22Rv1 (cell line): ENCODE measurements at regions not wholly inside any gene's neighbourhood (a gene's known extent, or its start where the extent isn't known, plus 50 kb on each side); places are given as distances from the start of the nearest gene placed in this dataset.

Experiments
- CTCF ChIP-seq: fragments of 450-650 bp; IDR thresholded peaks from 2 replicates; pipeline ENCODE4 v1.5.1; 2017; ENCODE audit warnings: mild to moderate bottlenecking
- ZFX ChIP-seq: fragments of 450-650 bp; IDR thresholded peaks from 2 replicates; pipeline ENCODE4 v1.6.1; 2017; ENCODE audit warnings: antibody characterized with exemption, borderline replicate concordance

GRCh38 chr16:85366031-85366763 is 246.9 kb upstream of the GSE1 start:
- TF ChIP-seq CTCF (no peak), ZFX (no peak)
